Neuronal stem cell (in vitro differentiated cells): ENCODE measurements at regions not wholly inside any gene's neighbourhood (a gene's known extent, or its start where the extent isn't known, plus 50 kb on each side); places are given as distances from the start of the nearest gene placed in this dataset.

Source experiments
- DNase-seq: peaks from one replicate; pipeline ENCODE4 v3.0.0-alpha.2; 2013; ENCODE audit warnings: low spot score
- H2AFZ ChIP-seq: one replicate; pipeline ENCODE4 v1.6.1; 2013; ENCODE audit warnings: mild to moderate bottlenecking, low read length, inconsistent platforms
- H2AK5ac ChIP-seq: 2 replicates; pipeline ENCODE4 v1.6.1; 2013; ENCODE audit warnings: low read depth, mild to moderate bottlenecking, inconsistent platforms, low read length, moderate library complexity, mixed read lengths
- H2BK120ac ChIP-seq: 2 replicates; pipeline ENCODE4 v1.6.1; 2013; ENCODE audit warnings: low read depth, mild to moderate bottlenecking, inconsistent platforms, low read length, moderate library complexity, mixed read lengths
- H2BK12ac ChIP-seq: one replicate; pipeline ENCODE4 v1.6.1; 2013; ENCODE audit warnings: low read length, inconsistent platforms
- H2BK15ac ChIP-seq: 2 replicates; pipeline ENCODE4 v1.6.1; 2013; ENCODE audit warnings: mild to moderate bottlenecking, low read length, inconsistent platforms, mixed read lengths
- H2BK5ac ChIP-seq: one replicate; pipeline ENCODE4 v1.6.1; 2013; ENCODE audit warnings: inconsistent platforms, mild to moderate bottlenecking, low read length, moderate library complexity
- H3K14ac ChIP-seq: one replicate; pipeline ENCODE4 v1.6.1; 2013; ENCODE audit warnings: low read length, inconsistent platforms
- H3K18ac ChIP-seq: 2 replicates; pipeline ENCODE4 v1.6.1; 2013; ENCODE audit warnings: low read length, inconsistent platforms
- H3K23ac ChIP-seq: 2 replicates; pipeline ENCODE4 v1.6.1; 2013; ENCODE audit warnings: low read depth, mild to moderate bottlenecking, mixed read lengths, low read length, inconsistent platforms; ENCODE audit not compliant: poor library complexity
- H3K27ac ChIP-seq: replicated peaks from 3 replicates; pipeline ENCODE4 v1.5.1; 2013; ENCODE audit warnings: low read length, inconsistent platforms
- H3K27me3 ChIP-seq, 3 experiments: 2 replicates each; pipeline ENCODE4 v1.6.1; 2013; ENCODE audit warnings: low read length in 3 of 3, mild to moderate bottlenecking in 2 of 3, inconsistent platforms in 1 of 3, low read depth in 1 of 3, mixed read lengths in 1 of 3, moderate library complexity in 1 of 3; ENCODE audit not compliant: control insufficient read depth in 3 of 3, insufficient read depth in 3 of 3
- H3K36me3 ChIP-seq, 2 donors: replicated peaks in 1 of 2; 2 replicates each; pipeline ENCODE4 v1.6.1; 2013; ENCODE audit warnings: low read length in 2 of 2; ENCODE audit not compliant: control insufficient read depth in 2 of 2, insufficient read depth in 2 of 2
- H3K4ac ChIP-seq: 2 replicates; pipeline ENCODE4 v1.6.1; 2013; ENCODE audit warnings: inconsistent platforms, mild to moderate bottlenecking, low read length, moderate library complexity
- H3K4me1 ChIP-seq, 2 donors: 1 replicate in 1 of 2; 2 replicates in 1 of 2; pipeline ENCODE4 v1.6.1; 2013; ENCODE audit warnings: low read length in 2 of 2, low read depth in 1 of 2; ENCODE audit not compliant: control insufficient read depth in 2 of 2, insufficient read depth in 1 of 2
- H3K4me2 ChIP-seq: one replicate; pipeline ENCODE4 v1.6.1; 2013; ENCODE audit warnings: mild to moderate bottlenecking, low read length, inconsistent platforms; ENCODE audit not compliant: insufficient read depth, poor library complexity, severe bottlenecking
- H3K4me3 ChIP-seq, 2 donors: 2 replicates each; pipeline ENCODE4 v1.5.1; 2013; ENCODE audit warnings: low read length in 2 of 2, mild to moderate bottlenecking in 2 of 2, inconsistent platforms in 1 of 2, moderate library complexity in 1 of 2
- H3K79me1 ChIP-seq: one replicate; pipeline ENCODE4 v1.6.1; 2013; ENCODE audit warnings: low read depth, mild to moderate bottlenecking, inconsistent platforms, low read length, moderate library complexity
- H3K9ac ChIP-seq: one replicate; pipeline ENCODE4 v1.6.1; 2013; ENCODE audit warnings: mild to moderate bottlenecking, low read depth, low read length, inconsistent platforms; ENCODE audit not compliant: poor library complexity
- H3K9me3 ChIP-seq, 2 donors: replicated peaks in 1 of 2; 2 replicates each; pipeline versions ENCODE3 to v1.6.1; 2013; ENCODE audit warnings: low read length in 2 of 2, mild to moderate bottlenecking in 2 of 2, inconsistent platforms in 1 of 2, low read depth in 1 of 2, mixed read lengths in 1 of 2, moderate library complexity in 1 of 2; ENCODE audit not compliant: control insufficient read depth in 2 of 2, insufficient read depth in 1 of 2
- H4K8ac ChIP-seq: one replicate; pipeline ENCODE4 v1.6.1; 2013; ENCODE audit warnings: low read depth, mild to moderate bottlenecking, inconsistent platforms, low read length, moderate library complexity
- H4K91ac ChIP-seq: one replicate; pipeline ENCODE4 v1.6.1; 2013; ENCODE audit warnings: low read length, low read depth, mild to moderate bottlenecking, inconsistent platforms; ENCODE audit not compliant: poor library complexity
- whole genome bisulfite sequencing, 2 donors: extraction: QIAGEN DNeasy Blood & Tissue Kit; methylation state at CpG; one replicate each; pipeline ENCODE4 v1.1.7; 2013; ENCODE audit warnings: missing lambda C conversion rate in 2 of 2, mixed read lengths in 1 of 2; ENCODE audit not compliant: insufficient read length in 2 of 2, insufficient replicate concordance in 1 of 2; ENCODE audit errors: extremely low coverage in 2 of 2; 5-methylcytosine and 5-hydroxymethylcytosine counted together

GRCh38 chr3:65178703-65179102 is 490.9 kb upstream of the ADAMTS9 start:
- Histone ChIP-seq H3K4me1 (peaks cover 2 to 10% of the 10 kb centered on the region in 2 donors), H3K27me3 (peaks cover 0 to 1% (median 0%) of the 10 kb centered on the region in 3 experiments), H2BK120ac (no peak overlapping the region), H3K4me2 (no peak overlapping the region), H2BK15ac (no peak overlapping the region), H3K4me3 (no peak overlapping the region), H3K27ac (no peak overlapping the region), H2AK5ac (no peak overlapping the region), H2AFZ (no peak overlapping the region), H2BK12ac (no peak overlapping the region), H3K14ac (no peak overlapping the region), H3K9ac (no peak overlapping the region), H4K91ac (no peak overlapping the region), H3K36me3 (no peaks in the 10 kb centered on the region), H3K79me1 (no peaks in the 10 kb centered on the region), H4K8ac (no peak overlapping the region), H3K18ac (no peak overlapping the region), H3K23ac (no peak overlapping the region), H3K9me3 (peaks cover 0 to 2% of the 10 kb centered on the region in 2 donors), H3K4ac (no peak overlapping the region), H2BK5ac (no peak overlapping the region)
- no peak for DNase-seq
- no CpG with 5 or more reads among the region's 6 CpGs for WGBS, 2 donors

- H2AFZ ChIP-seq: no peak overlapping the region
- peaks cover 0 to 2% of the 10 kb centered on the region in 2 donors for H3K9me3 ChIP-seq
- H3K36me3 ChIP-seq: no peaks in the 10 kb centered on the region
- H3K27ac ChIP-seq: no peak overlapping the region
- WGBS, 2 donors: no CpG with 5 or more reads among the region's 1 CpG
- no peak overlapping the region for H3K18ac ChIP-seq
- no peak overlapping the region for H3K4me2 ChIP-seq
- H2AK5ac ChIP-seq: no peak overlapping the region
- H3K4me3 ChIP-seq: no peak overlapping the region
- no peak for DNase-seq
- H2BK12ac ChIP-seq: no peak overlapping the region
- H3K27me3 ChIP-seq: peaks cover 0 to 1% (median 0%) of the 10 kb centered on the region in 3 experiments
- H3K79me1 ChIP-seq: no peaks in the 10 kb centered on the region
- no peak overlapping the region for H2BK5ac ChIP-seq
- H4K8ac ChIP-seq: no peak overlapping the region
- no peak overlapping the region for H3K23ac ChIP-seq
- no peak overlapping the region for H2BK15ac ChIP-seq
- H3K9ac ChIP-seq: no peak overlapping the region
- no peak overlapping the region for H3K14ac ChIP-seq
- H3K4ac ChIP-seq: no peak overlapping the region
- no peak overlapping the region for H4K91ac ChIP-seq
- no peak overlapping the region for H2BK120ac ChIP-seq
- H3K4me1 ChIP-seq: peaks cover 2 to 10% of the 10 kb centered on the region in 2 donors
These were observed 490.2 kb upstream of the ADAMTS9 start for GRCh38 chr3:65177960-65178376.

GRCh38 chr3:65174713-65175112 is 486.9 kb upstream of the ADAMTS9 start:
- Histone ChIP-seq H4K91ac (no peak overlapping the region), H2AK5ac (no peak overlapping the region), H3K4ac (no peak overlapping the region), H3K18ac (no peak overlapping the region), H2BK12ac (no peak overlapping the region), H3K9ac (no peak overlapping the region), H3K14ac (no peak overlapping the region), H2BK15ac (no peak overlapping the region), H3K36me3 (no peaks in the 10 kb centered on the region), H3K4me2 (no peak overlapping the region), H3K27ac (no peak overlapping the region), H2BK120ac (no peak overlapping the region), H3K4me1 (peaks cover 0 to 7% of the 10 kb centered on the region in 2 donors), H3K23ac (no peak overlapping the region), H3K27me3 (peaks cover 0 to 1% (median 0%) of the 10 kb centered on the region in 3 experiments), H2BK5ac (no peak overlapping the region), H4K8ac (no peak overlapping the region), H3K9me3 (peaks cover 0 to 2% of the 10 kb centered on the region in 2 donors), H3K79me1 (no peaks in the 10 kb centered on the region), H2AFZ (peak overlapping the region; percentile 83), H3K4me3 (no peak overlapping the region)
- no CpG with 5 or more reads among the region's 2 CpGs for WGBS, 2 donors
- no peak for DNase-seq

- no peak overlapping the region for H3K4me2 ChIP-seq
- no peak overlapping the region for H4K91ac ChIP-seq
- no peak overlapping the region for H3K4me3 ChIP-seq
- no peak overlapping the region for H3K14ac ChIP-seq
- no peak overlapping the region for H4K8ac ChIP-seq
- no peaks in the 10 kb centered on the region for H3K79me1 ChIP-seq
- H3K4ac ChIP-seq: no peak overlapping the region
- no peak overlapping the region for H3K23ac ChIP-seq
- DNase-seq: no peak
- H3K9ac ChIP-seq: no peak overlapping the region
- H3K4me1 ChIP-seq: peaks cover 0 to 7% of the 10 kb centered on the region in 2 donors
- H3K27ac ChIP-seq: no peak overlapping the region
- peaks cover 0 to 2% of the 10 kb centered on the region in 2 donors for H3K9me3 ChIP-seq
- no peak overlapping the region for H2BK5ac ChIP-seq
- H2AFZ ChIP-seq: no peak overlapping the region
- no peak overlapping the region for H2BK12ac ChIP-seq
- H2BK15ac ChIP-seq: no peak overlapping the region
- no peak overlapping the region for H2BK120ac ChIP-seq
- H3K36me3 ChIP-seq: no peaks in the 10 kb centered on the region
- H2AK5ac ChIP-seq: no peak overlapping the region
- H3K18ac ChIP-seq: no peak overlapping the region
- H3K27me3 ChIP-seq: peaks cover 0 to 1% (median 0%) of the 10 kb centered on the region in 3 experiments
- WGBS, 2 donors: no CpG with 5 or more reads among the region's 2 CpGs
These were observed 486.0 kb upstream of the ADAMTS9 start for GRCh38 chr3:65173841-65174240.
